ENCODE measurements at regions not wholly inside any gene's neighbourhood (a gene's known extent, or its start where the extent isn't known, plus 50 kb on each side); places are given as distances from the start of the nearest gene placed in this dataset.

DNA sequence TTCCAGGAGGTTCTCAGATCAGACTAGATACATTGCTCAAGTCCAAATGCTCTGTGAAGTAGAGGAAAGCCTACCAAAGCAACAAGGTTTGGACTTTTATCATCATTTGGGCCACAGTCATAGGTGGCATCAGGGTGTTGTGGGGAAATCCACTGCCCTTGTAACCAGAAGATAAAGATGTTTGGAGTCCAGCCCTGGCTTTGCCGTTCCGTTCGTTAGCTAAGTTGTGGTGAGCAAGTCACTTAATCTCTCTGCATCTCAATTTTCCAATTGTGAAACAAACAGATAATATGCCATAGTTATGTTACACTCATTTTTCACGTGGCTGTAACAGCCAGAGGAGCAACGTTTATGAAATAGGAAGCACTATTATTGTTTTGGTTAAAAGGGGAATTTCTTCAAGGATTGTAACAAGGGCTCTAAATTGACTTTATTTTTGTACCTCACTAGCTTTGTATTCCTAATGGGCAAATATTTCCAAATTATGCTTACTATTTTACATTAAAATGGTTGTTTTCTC is 125.6 kb downstream of the CD47 start:
- TF ChIP-seq POLR2AphosphoS5 (IDR thresholded peaks at IDR 0.05) (no peak), EP300 (conservative IDR thresholded peaks at IDR 0.05; ENCODE audit: poor library complexity, severe bottlenecking) (no peak)
- TF ChIP-seq, protein P1, sequence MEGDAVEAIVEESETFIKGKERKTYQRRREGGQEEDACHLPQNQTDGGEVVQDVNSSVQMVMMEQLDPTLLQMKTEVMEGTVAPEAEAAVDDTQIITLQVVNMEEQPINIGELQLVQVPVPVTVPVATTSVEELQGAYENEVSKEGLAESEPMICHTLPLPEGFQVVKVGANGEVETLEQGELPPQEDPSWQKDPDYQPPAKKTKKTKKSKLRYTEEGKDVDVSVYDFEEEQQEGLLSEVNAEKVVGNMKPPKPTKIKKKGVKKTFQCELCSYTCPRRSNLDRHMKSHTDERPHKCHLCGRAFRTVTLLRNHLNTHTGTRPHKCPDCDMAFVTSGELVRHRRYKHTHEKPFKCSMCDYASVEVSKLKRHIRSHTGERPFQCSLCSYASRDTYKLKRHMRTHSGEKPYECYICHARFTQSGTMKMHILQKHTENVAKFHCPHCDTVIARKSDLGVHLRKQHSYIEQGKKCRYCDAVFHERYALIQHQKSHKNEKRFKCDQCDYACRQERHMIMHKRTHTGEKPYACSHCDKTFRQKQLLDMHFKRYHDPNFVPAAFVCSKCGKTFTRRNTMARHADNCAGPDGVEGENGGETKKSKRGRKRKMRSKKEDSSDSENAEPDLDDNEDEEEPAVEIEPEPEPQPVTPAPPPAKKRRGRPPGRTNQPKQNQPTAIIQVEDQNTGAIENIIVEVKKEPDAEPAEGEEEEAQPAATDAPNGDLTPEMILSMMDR (IDR thresholded peaks at IDR 0.05; ENCODE audit: poor library complexity, severe bottlenecking) = no peak
- TF ChIP-seq, protein P2, sequence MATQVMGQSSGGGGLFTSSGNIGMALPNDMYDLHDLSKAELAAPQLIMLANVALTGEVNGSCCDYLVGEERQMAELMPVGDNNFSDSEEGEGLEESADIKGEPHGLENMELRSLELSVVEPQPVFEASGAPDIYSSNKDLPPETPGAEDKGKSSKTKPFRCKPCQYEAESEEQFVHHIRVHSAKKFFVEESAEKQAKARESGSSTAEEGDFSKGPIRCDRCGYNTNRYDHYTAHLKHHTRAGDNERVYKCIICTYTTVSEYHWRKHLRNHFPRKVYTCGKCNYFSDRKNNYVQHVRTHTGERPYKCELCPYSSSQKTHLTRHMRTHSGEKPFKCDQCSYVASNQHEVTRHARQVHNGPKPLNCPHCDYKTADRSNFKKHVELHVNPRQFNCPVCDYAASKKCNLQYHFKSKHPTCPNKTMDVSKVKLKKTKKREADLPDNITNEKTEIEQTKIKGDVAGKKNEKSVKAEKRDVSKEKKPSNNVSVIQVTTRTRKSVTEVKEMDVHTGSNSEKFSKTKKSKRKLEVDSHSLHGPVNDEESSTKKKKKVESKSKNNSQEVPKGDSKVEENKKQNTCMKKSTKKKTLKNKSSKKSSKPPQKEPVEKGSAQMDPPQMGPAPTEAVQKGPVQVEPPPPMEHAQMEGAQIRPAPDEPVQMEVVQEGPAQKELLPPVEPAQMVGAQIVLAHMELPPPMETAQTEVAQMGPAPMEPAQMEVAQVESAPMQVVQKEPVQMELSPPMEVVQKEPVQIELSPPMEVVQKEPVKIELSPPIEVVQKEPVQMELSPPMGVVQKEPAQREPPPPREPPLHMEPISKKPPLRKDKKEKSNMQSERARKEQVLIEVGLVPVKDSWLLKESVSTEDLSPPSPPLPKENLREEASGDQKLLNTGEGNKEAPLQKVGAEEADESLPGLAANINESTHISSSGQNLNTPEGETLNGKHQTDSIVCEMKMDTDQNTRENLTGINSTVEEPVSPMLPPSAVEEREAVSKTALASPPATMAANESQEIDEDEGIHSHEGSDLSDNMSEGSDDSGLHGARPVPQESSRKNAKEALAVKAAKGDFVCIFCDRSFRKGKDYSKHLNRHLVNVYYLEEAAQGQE (IDR thresholded peaks at IDR 0.05; ENCODE audit: borderline replicate concordance) = no peak
